H1 (cell line): ENCODE measurements at regions not wholly inside any gene's neighbourhood (a gene's known extent, or its start where the extent isn't known, plus 50 kb on each side); places are given as distances from the start of the nearest gene placed in this dataset.

Experiments used
- CTCF ChIA-PET: fragments of 300-600 bp; sonication (Branson Sonifier 250); formaldehyde crosslinking; loops from one replicate; lab custom pipeline; 2021; ENCODE audit not compliant: partially characterized antibody; lab: Charles Lee
- POLR2A ChIA-PET: fragments of 300-600 bp; sonication (Branson Sonifier 250); formaldehyde crosslinking; loops from one replicate; lab custom pipeline; 2021; ENCODE audit warnings: inconsistent platforms; ENCODE audit not compliant: partially characterized antibody; lab: Charles Lee
- DNase-seq, 2 experiments: peaks; one replicate each; pipeline versions ENCODE4 v3.0.0 to v3.0.0-alpha.2; 2010 to 2022; ENCODE audit warnings: low spot score in 2 of 2, low read depth in 1 of 2, mixed read lengths in 1 of 2
- FAIRE-seq: peaks from 2 replicates; lab custom pipeline; 2011; peaks lifted over from hg19 to GRCh38; lab: Jason Lieb, UNC
- H2AFZ ChIP-seq: 2 replicates; pipeline ENCODE4 v1.8.1; 2012; ENCODE audit warnings: low read length, inconsistent platforms
- H2AK5ac ChIP-seq: 2 replicates; pipeline ENCODE4 v1.6.1; 2013; ENCODE audit warnings: low read depth, low read length
- H2BK120ac ChIP-seq: replicated peaks from 2 replicates; pipeline ENCODE3; 2013; ENCODE audit warnings: low read depth, low read length, inconsistent platforms
- H2BK12ac ChIP-seq: 2 replicates; pipeline ENCODE4 v1.6.1; 2013; ENCODE audit warnings: low read depth, low read length
- H2BK15ac ChIP-seq: 2 replicates; pipeline ENCODE4 v1.6.1; 2013; ENCODE audit warnings: low read length
- H2BK20ac ChIP-seq: 2 replicates; pipeline ENCODE4 v1.6.1; 2013; ENCODE audit warnings: low read length
- H2BK5ac ChIP-seq: 2 replicates; pipeline ENCODE4 v1.6.1; 2013; ENCODE audit warnings: low read depth, low read length
- H3K14ac ChIP-seq: 2 replicates; pipeline ENCODE4 v1.6.1; 2013; ENCODE audit warnings: inconsistent platforms; ENCODE audit not compliant: insufficient read length
- H3K18ac ChIP-seq: 2 replicates; pipeline ENCODE4 v1.6.1; 2013; ENCODE audit warnings: low read length; ENCODE audit errors: extremely low read depth
- H3K23ac ChIP-seq: 2 replicates; pipeline ENCODE4 v1.6.1; 2013; ENCODE audit warnings: inconsistent platforms; ENCODE audit not compliant: insufficient read length
- H3K23me2 ChIP-seq: 2 replicates; pipeline ENCODE4 v1.6.1; 2013; ENCODE audit warnings: low read depth, low read length
- H3K27ac ChIP-seq: 2 replicates; pipeline ENCODE4 v1.6.1; 2011; ENCODE audit warnings: low read depth, low read length, inconsistent platforms
- H3K27me3 ChIP-seq, 4 experiments: replicated peaks in 1 of 4; 1 replicate in 1 of 4; 2 replicates in 3 of 4; pipeline versions ENCODE4 v1.6.1 to v1.8.1; 2011 to 2013; ENCODE audit warnings: low read length in 3 of 4, mild to moderate bottlenecking in 3 of 4, inconsistent platforms in 2 of 4, mixed read lengths in 2 of 4, moderate library complexity in 1 of 4; ENCODE audit not compliant: control insufficient read depth in 3 of 4, insufficient read depth in 3 of 4; ENCODE audit errors: extremely low read depth in 1 of 4
- H3K36me3 ChIP-seq, 4 experiments: 2 replicates each; pipeline versions ENCODE4 v1.6.1 to v1.8.1; 2011 to 2013; ENCODE audit warnings: mild to moderate bottlenecking in 4 of 4, low read length in 3 of 4, moderate library complexity in 2 of 4, control low read depth in 1 of 4, inconsistent platforms in 1 of 4; ENCODE audit not compliant: insufficient read depth in 4 of 4, control insufficient read depth in 2 of 4
- H3K4ac ChIP-seq: replicated peaks from 2 replicates; pipeline ENCODE3; 2013; ENCODE audit warnings: low read length, low read depth, mixed read lengths, inconsistent platforms; ENCODE audit not compliant: insufficient read length
- H3K4me1 ChIP-seq, 4 experiments: replicated peaks in 1 of 4; 1 replicate in 1 of 4; 2 replicates in 3 of 4; pipeline versions ENCODE4 v1.6.1 to v1.8.1; 2011 to 2013; ENCODE audit warnings: low read length in 3 of 4, inconsistent platforms in 2 of 4, mixed read lengths in 1 of 4; ENCODE audit not compliant: insufficient read depth in 4 of 4, control insufficient read depth in 3 of 4
- H3K4me2 ChIP-seq, 2 experiments: 2 replicates each; pipeline versions ENCODE4 v1.6.1 to v1.8.1; 2011 to 2013; ENCODE audit warnings: low read depth in 2 of 2, low read length in 2 of 2, control low read depth in 1 of 2, inconsistent platforms in 1 of 2, mild to moderate bottlenecking in 1 of 2; ENCODE audit not compliant: insufficient read depth in 1 of 2
- H3K4me3 ChIP-seq, 4 experiments: fragments of 200-600, 300-600 bp in 1 of 4; sonication (generic), shearing (Covaris generic), sonication (Bioruptor Twin) in 1 of 4; 2 replicates each; pipeline versions ENCODE4 v1.5.1 to v1.8.1; 2011 to 2016; ENCODE audit warnings: low read length in 4 of 4, low read depth in 3 of 4, control low read depth in 2 of 4, inconsistent platforms in 2 of 4, mild to moderate bottlenecking in 2 of 4, mixed read lengths in 1 of 4, moderate library complexity in 1 of 4; ENCODE audit not compliant: insufficient read depth in 2 of 4; ENCODE audit errors: extremely low read depth in 1 of 4
- H3K56ac ChIP-seq: replicated peaks from 2 replicates; pipeline ENCODE3; 2013; ENCODE audit warnings: low read depth, mild to moderate bottlenecking, mixed read lengths, low read length, inconsistent platforms; ENCODE audit not compliant: insufficient read length
- H3K79me1 ChIP-seq: 2 replicates; pipeline ENCODE4 v1.6.1; 2013; ENCODE audit warnings: low read depth, low read length, control low read depth
- H3K79me2 ChIP-seq, 2 experiments: 2 replicates each; pipeline versions ENCODE4 v1.6.1 to v1.8.1; 2012 to 2013; ENCODE audit warnings: low read length in 2 of 2, mild to moderate bottlenecking in 2 of 2, inconsistent platforms in 1 of 2; ENCODE audit not compliant: insufficient read depth in 2 of 2, control insufficient read depth in 1 of 2
- H3K9ac ChIP-seq, 4 experiments: replicated peaks in 1 of 4; 1 replicate in 1 of 4; 2 replicates in 3 of 4; pipeline versions ENCODE4 v1.6.1 to v1.8.1; 2011 to 2013; ENCODE audit warnings: low read depth in 3 of 4, low read length in 3 of 4, control low read depth in 2 of 4, mild to moderate bottlenecking in 2 of 4, moderate library complexity in 2 of 4, inconsistent platforms in 1 of 4; ENCODE audit errors: extremely low read depth in 1 of 4
- H3K9me3 ChIP-seq, 2 experiments: 2 replicates each; pipeline versions ENCODE4 v1.6.1 to v1.8.1; 2012 to 2013; ENCODE audit warnings: mild to moderate bottlenecking in 2 of 2, moderate library complexity in 2 of 2, control low read depth in 1 of 2, inconsistent platforms in 1 of 2, low read depth in 1 of 2, low read length in 1 of 2, mixed read lengths in 1 of 2; ENCODE audit not compliant: insufficient read depth in 2 of 2
- H4K20me1 ChIP-seq, 2 experiments: replicated peaks in 1 of 2; 2 replicates each; pipeline versions ENCODE3 to v1.8.1; 2011 to 2013; ENCODE audit warnings: inconsistent platforms in 2 of 2, low read length in 2 of 2, mild to moderate bottlenecking in 1 of 2; ENCODE audit not compliant: insufficient read depth in 2 of 2, control insufficient read depth in 1 of 2
- H4K5ac ChIP-seq: 2 replicates; pipeline ENCODE4 v1.6.1; 2013; ENCODE audit warnings: low read length, low read depth, mixed read lengths, inconsistent platforms; ENCODE audit not compliant: insufficient read length
- H4K8ac ChIP-seq: 2 replicates; pipeline ENCODE4 v1.8.0; 2013; ENCODE audit warnings: mild to moderate bottlenecking, moderate library complexity, low read length, inconsistent platforms; ENCODE audit not compliant: insufficient read depth; ENCODE audit errors: extremely low read depth
- H4K91ac ChIP-seq: replicated peaks from 2 replicates; pipeline ENCODE3; 2013; ENCODE audit warnings: low read length, mixed read lengths, inconsistent platforms; ENCODE audit not compliant: insufficient read length
- CHD2 ChIP-seq: IDR thresholded peaks from 2 replicates; pipeline ENCODE4 v1.6.1; 2012; ENCODE audit warnings: low read length, improper control_type of control experiment
- CTBP2 ChIP-seq: IDR thresholded peaks from 2 replicates; pipeline ENCODE4 v1.7.0; 2011; ENCODE audit warnings: borderline replicate concordance, mild to moderate bottlenecking, moderate library complexity, mixed read lengths, low read length; ENCODE audit not compliant: insufficient read depth, insufficient read length
- EP300 ChIP-seq, 2 experiments: IDR thresholded peaks; 1 replicate in 1 of 2; 2 replicates in 1 of 2; pipeline ENCODE4 v1.6.1; 2011 to 2012; ENCODE audit warnings: low read depth in 2 of 2, low read length in 2 of 2, mild to moderate bottlenecking in 2 of 2, borderline replicate concordance in 1 of 2, inconsistent platforms in 1 of 2, moderate library complexity in 1 of 2
- KDM1A ChIP-seq: fragments of 200-600, 300-600 bp; sonication (generic); IDR thresholded peaks from 2 replicates; pipeline ENCODE4 v1.7.1; 2016; ENCODE audit warnings: mild to moderate bottlenecking, low read length, borderline replicate concordance
- POU5F1 ChIP-seq: IDR thresholded peaks from 2 replicates; pipeline ENCODE4 v1.6.1; 2011; ENCODE audit warnings: low read depth, mild to moderate bottlenecking, low read length, moderate library complexity
- USF2 ChIP-seq: IDR thresholded peaks from 2 replicates; pipeline ENCODE4 v1.6.1; 2011; ENCODE audit warnings: low read length, improper control_type of control experiment
- WGBS, 2 experiments: shearing (Covaris generic) in 1 of 2; methylation state at CpG; one replicate each; pipeline versions ENCODE4 v1.1.6 to v1.1.7; 2013 to 2015; ENCODE audit warnings: low lambda C conversion rate in 2 of 2, mixed read lengths in 2 of 2, inconsistent platforms in 1 of 2, low coverage in 1 of 2, missing lambda C conversion rate in 1 of 2; ENCODE audit not compliant: insufficient replicate concordance in 2 of 2, insufficient coverage in 1 of 2, insufficient read length in 1 of 2; ENCODE audit errors: extremely low coverage in 1 of 2, missing lambda C conversion rate in 1 of 2; 5-methylcytosine and 5-hydroxymethylcytosine counted together
- TF ChIP-seq, protein P1 (sequence below): IDR thresholded peaks from 2 replicates; pipeline ENCODE4 v1.6.1; 2011; ENCODE audit warnings: low read depth, mild to moderate bottlenecking, low read length; ENCODE audit not compliant: insufficient read depth
- TF ChIP-seq, protein P2 (sequence below), 3 experiments: IDR thresholded peaks; 1 replicate in 2 of 3; 2 replicates in 1 of 3; pipeline versions ENCODE4 v1.5.1 to v1.6.1; 2011; ENCODE audit warnings: low read length in 3 of 3, mild to moderate bottlenecking in 3 of 3, inconsistent platforms in 2 of 3, low read depth in 1 of 3, moderate library complexity in 1 of 3; ENCODE audit not compliant: insufficient read depth in 1 of 3; ENCODE audit errors: control extremely low read depth in 1 of 3
- TF ChIP-seq, protein P3 (sequence below): IDR thresholded peaks from 2 replicates; pipeline ENCODE4 v1.6.1; 2012; ENCODE audit warnings: inconsistent platforms

DNA sequence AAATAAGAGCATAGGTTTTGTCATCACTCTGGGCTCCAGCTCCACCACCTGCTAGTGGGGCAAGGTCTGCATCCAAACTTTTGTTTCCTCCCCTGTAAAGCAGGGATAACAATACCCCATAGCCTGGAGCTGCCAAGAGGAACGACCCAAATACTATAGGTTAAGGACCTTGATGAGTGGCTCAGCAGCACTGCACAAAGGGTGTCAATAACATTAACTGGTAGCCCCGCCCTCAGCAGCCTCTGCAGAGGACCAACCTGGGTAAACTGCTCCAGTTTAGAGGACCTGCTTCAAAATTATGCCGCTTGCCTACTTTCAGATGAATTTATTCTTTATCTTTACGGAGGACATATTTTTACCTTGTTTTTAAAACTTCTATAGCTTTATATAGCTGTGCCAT, 65.8 kb upstream of the RIOK3 start:
- no peak overlapping the region for H3K4ac ChIP-seq
- no peak overlapping the region for H3K4me2 ChIP-seq
- ChIA-PET POLR2A (no interaction called here), CTCF (interaction anchor here (0.8 to 2.1 kb wide), 3 partner anchors 9 to 32 kb away, joined by 3 to 7 read pairs (median 4); no protein-coding TSS in a partner anchor)
- H3K4me3 ChIP-seq: no peak overlapping the region
- no peak overlapping the region for H3K9ac ChIP-seq
- no peak overlapping the region for H4K8ac ChIP-seq
- H4K5ac ChIP-seq: no peak overlapping the region
- no peak overlapping the region for H2BK12ac ChIP-seq
- H3K79me2 ChIP-seq: no peaks in the 10 kb centered on the region
- H2BK15ac ChIP-seq: no peak overlapping the region
- H3K56ac ChIP-seq: no peak overlapping the region
- H3K14ac ChIP-seq: no peak overlapping the region
- H2BK5ac ChIP-seq: no peak overlapping the region
- H2AFZ ChIP-seq: no peak overlapping the region
- no peaks in the 10 kb centered on the region for H4K20me1 ChIP-seq
- H3K79me1 ChIP-seq: no peaks in the 10 kb centered on the region
- H3K27me3 ChIP-seq: no peaks in the 10 kb centered on the region; a peak in 1 of 7 replicates
- no peak overlapping the region for H3K27ac ChIP-seq
- no peaks in the 10 kb centered on the region for H3K9me3 ChIP-seq
- no peak overlapping the region for H3K18ac ChIP-seq
- no peak overlapping the region for H2BK20ac ChIP-seq
- WGBS, 2 experiments: 90% methylated on average over 4 of the region's 4 CpGs; no CpG with 5 or more reads in 1 of the 2 experiments
- H3K4me1 ChIP-seq: no peaks in the 10 kb centered on the region
- FAIRE-seq (no peak), DNase-seq (no peak)
- H3K23ac ChIP-seq: no peak overlapping the region
- H2BK120ac ChIP-seq: no peak overlapping the region
- no peak overlapping the region for H2AK5ac ChIP-seq
- H3K36me3 ChIP-seq: no peaks in the 10 kb centered on the region; a peak in 1 of 8 replicates
- H4K91ac ChIP-seq: no peak overlapping the region
- no peaks in the 10 kb centered on the region for H3K23me2 ChIP-seq
- TF ChIP-seq USF2 (no peak), EP300 (IDR thresholded peaks at IDR 0.05; ENCODE audit: borderline replicate concordance in 1 of 2, low read depth in 2 of 2, low read length in 2 of 2) (no peak), CTBP2 (no peak), CHD2 (no peak), KDM1A (no peak), POU5F1 (no peak)
- TF ChIP-seq, protein P1, sequence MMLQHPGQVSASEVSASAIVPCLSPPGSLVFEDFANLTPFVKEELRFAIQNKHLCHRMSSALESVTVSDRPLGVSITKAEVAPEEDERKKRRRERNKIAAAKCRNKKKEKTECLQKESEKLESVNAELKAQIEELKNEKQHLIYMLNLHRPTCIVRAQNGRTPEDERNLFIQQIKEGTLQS: no peak
- TF ChIP-seq, protein P2, sequence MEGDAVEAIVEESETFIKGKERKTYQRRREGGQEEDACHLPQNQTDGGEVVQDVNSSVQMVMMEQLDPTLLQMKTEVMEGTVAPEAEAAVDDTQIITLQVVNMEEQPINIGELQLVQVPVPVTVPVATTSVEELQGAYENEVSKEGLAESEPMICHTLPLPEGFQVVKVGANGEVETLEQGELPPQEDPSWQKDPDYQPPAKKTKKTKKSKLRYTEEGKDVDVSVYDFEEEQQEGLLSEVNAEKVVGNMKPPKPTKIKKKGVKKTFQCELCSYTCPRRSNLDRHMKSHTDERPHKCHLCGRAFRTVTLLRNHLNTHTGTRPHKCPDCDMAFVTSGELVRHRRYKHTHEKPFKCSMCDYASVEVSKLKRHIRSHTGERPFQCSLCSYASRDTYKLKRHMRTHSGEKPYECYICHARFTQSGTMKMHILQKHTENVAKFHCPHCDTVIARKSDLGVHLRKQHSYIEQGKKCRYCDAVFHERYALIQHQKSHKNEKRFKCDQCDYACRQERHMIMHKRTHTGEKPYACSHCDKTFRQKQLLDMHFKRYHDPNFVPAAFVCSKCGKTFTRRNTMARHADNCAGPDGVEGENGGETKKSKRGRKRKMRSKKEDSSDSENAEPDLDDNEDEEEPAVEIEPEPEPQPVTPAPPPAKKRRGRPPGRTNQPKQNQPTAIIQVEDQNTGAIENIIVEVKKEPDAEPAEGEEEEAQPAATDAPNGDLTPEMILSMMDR (IDR thresholded peaks at IDR 0.05; ENCODE audit: control extremely low read depth in 1 of 3, insufficient read depth in 1 of 3, low read depth in 1 of 3, low read length in 3 of 3): no peak
- TF ChIP-seq, protein P3, sequence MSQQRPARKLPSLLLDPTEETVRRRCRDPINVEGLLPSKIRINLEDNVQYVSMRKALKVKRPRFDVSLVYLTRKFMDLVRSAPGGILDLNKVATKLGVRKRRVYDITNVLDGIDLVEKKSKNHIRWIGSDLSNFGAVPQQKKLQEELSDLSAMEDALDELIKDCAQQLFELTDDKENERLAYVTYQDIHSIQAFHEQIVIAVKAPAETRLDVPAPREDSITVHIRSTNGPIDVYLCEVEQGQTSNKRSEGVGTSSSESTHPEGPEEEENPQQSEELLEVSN: no peak
